Mucosa of rectum (tissue), 2 donors: ENCODE measurements at regions not wholly inside any gene's neighbourhood (a gene's known extent, or its start where the extent isn't known, plus 50 kb on each side); places are given as distances from the start of the nearest gene placed in this dataset.
A peak's percentile ranks its signal among the peaks of the same experiment; 100 is the strongest.
"Not testable (repeated sequence)": the region's sequence is repeated elsewhere in the genome, so short reads cannot be mapped to it uniquely, and the experiment has no call there.

Experiments
- H3K27ac ChIP-seq, 2 donors: one replicate each; pipeline ENCODE4 v1.7.0; 2013; ENCODE audit warnings: inconsistent platforms in 2 of 2, low read depth in 2 of 2, low read length in 2 of 2
- H3K27me3 ChIP-seq, 2 donors: one replicate each; pipeline ENCODE4 v1.7.0; 2013; ENCODE audit warnings: low read length in 2 of 2; ENCODE audit not compliant: control insufficient read depth in 2 of 2, insufficient read depth in 2 of 2
- H3K36me3 ChIP-seq, 2 donors: one replicate each; pipeline ENCODE4 v1.7.0; 2013; ENCODE audit warnings: low read length in 2 of 2; ENCODE audit not compliant: control insufficient read depth in 2 of 2, insufficient read depth in 2 of 2
- H3K4me1 ChIP-seq, 2 donors: one replicate each; pipeline ENCODE4 v1.7.0; 2013; ENCODE audit warnings: low read length in 2 of 2, mild to moderate bottlenecking in 1 of 2; ENCODE audit not compliant: control insufficient read depth in 2 of 2, insufficient read depth in 2 of 2
- H3K4me3 ChIP-seq, 2 donors: one replicate each; pipeline ENCODE4 v1.7.0; 2013; ENCODE audit warnings: low read length in 2 of 2
- H3K9ac ChIP-seq, 2 donors: one replicate each; pipeline ENCODE4 v1.7.0; 2013; ENCODE audit warnings: low read length in 2 of 2, low read depth in 1 of 2, mild to moderate bottlenecking in 1 of 2
- H3K9me3 ChIP-seq, 2 donors: one replicate each; pipeline ENCODE4 v1.7.0; 2013; ENCODE audit warnings: low read length in 2 of 2; ENCODE audit not compliant: control insufficient read depth in 2 of 2
- donor health status: healthy.
- donor health status: Normal muscosa, but diverticular disease.

DNA sequence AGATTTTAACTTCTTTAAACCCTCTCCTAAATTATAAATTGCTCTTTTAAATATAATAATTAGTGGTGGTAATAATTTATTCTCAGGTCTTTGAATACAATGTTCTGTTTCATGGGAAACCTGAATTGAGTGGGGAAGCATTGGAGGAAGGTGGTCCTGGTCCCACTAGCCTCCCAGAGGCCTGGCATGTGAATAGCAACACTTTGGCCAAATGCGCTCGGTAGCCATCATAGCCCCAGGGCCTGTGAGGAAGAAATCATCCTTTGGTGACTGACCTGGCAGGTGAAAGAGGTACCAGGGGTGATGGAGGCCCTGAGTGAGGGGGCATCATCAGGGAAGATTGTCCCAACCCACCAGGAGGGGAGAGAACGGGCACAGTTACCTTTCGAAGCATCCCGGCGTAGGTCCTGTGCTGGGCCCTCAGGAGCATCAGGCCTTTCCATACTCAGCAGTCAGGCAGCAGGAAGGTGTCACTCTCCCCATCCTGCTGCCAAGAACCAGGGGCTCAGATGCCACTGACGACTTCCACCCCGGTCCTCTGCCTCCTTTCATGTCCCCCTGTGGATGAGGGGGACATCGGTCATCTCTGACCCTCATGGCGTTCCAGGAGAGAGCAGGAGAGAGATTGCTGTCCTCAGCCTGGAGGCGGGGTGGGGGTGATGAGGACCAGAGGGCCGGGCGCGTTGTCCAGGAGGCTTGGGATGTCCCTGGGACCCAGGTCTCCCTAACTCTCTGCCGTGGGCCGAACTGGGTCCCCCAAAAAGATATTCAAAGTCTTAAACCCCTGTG is 78.6 kb upstream of the HPCAL1 start:
- Histone ChIP-seq H3K4me3 (no peak overlapping the region), H3K9ac (no peak overlapping the region), H3K4me1 (peaks cover 7 to 20% of the 10 kb centered on the region in 2 donors), H3K9me3 (no peaks in the 10 kb centered on the region), H3K27ac (no peak overlapping the region), H3K27me3 (no peaks in the 10 kb centered on the region), H3K36me3 (no peaks in the 10 kb centered on the region)

GRCh38 chr2:10224734-10225133 is 78.0 kb upstream of the HPCAL1 start:
- Histone ChIP-seq H3K4me3 (no peak overlapping the region), H3K36me3 (no peaks in the 10 kb centered on the region), H3K9ac (no peak overlapping the region), H3K4me1 (peaks cover 7 to 25% of the 10 kb centered on the region in 2 donors), H3K9me3 (no peaks in the 10 kb centered on the region), H3K27ac (no peak overlapping the region), H3K27me3 (no peaks in the 10 kb centered on the region)

DNA sequence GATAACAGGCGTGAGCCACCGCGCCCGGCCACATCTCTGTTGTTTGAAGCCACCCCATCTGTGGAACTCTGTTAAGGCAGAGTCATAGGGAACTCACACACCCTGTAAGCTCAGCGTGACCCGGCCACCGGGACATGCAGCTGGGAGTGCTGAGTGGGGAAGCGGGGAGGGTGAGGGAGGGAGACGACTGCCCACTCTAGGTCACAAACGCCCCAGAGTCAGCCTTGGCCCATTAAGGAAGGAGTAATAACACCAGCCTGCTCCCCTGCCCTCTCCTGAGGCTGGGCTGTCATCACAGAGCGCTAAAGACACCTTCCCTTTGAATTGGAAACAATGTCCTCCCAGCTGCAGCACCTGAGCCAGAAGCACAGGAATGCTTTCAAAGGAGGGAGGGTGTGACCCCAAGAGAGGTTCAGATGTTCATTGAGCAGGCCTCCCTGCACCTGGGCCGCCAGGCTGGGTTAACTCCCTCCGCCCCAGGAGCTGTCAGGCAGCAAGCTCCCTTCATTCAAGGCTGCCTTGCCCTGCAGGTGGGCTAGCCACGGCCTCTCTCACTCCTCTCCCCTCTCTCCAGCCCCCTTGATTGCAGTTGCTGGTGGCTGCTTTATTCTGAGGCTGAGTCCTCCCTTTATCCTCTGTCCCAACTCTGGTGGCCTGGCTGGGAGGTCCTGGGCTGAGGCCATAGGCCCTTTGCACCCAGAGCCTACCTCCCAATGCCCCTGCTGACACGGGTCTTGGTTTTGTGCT is 77.2 kb upstream of the HPCAL1 start:
- Histone ChIP-seq H3K4me3 (no peak overlapping the region), H3K4me1 (peaks cover 7 to 25% of the 10 kb centered on the region in 2 donors), H3K36me3 (no peaks in the 10 kb centered on the region), H3K27ac (peak overlapping the region in 1 of 2 donors; percentile 7), H3K27me3 (no peaks in the 10 kb centered on the region), H3K9me3 (no peaks in the 10 kb centered on the region), H3K9ac (no peak overlapping the region)

DNA sequence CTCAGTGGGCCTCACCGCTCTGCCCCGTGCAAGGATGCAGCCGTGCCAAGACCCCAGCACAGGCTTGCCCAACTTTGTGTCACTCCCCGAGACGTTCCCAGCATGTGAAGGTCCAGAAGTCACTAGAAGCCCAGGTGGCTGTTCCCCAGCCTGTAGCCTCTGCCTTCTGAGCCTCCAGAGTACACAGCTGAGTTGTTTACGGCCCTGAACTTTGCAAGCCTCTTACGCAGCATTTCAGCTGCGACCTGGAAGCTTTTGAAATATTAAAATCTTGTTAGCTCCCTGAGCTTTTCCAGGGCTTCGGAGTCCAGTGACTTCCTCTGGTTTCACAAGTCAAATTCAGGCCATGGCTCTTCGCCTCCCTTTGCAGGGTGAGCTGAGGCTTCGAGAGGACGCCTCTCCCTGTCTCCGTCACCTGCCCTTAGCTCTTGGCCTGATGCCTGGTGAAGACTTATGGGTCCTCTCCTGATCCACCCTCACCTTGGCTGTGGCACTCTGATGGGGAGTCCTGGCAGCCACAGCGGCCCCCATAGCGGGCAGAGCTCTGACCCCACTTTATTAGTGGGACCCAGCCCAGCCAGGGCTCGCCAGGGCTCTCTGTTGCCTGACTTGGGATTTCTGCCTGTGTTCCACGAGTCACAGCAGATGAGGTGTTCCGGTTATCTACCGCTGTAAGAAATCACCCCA is 76.5 kb upstream of the HPCAL1 start:
- no peak overlapping the region for H3K4me3 ChIP-seq
- H3K27ac ChIP-seq, result peak overlapping the region in 1 of 2 donors; percentile 16
- no peaks in the 10 kb centered on the region for H3K9me3 ChIP-seq
- no peaks in the 10 kb centered on the region for H3K36me3 ChIP-seq
- H3K9ac ChIP-seq, result no peak overlapping the region
- H3K27me3 ChIP-seq, result no peaks in the 10 kb centered on the region
- peaks cover 7 to 25% of the 10 kb centered on the region in 2 donors for H3K4me1 ChIP-seq

DNA sequence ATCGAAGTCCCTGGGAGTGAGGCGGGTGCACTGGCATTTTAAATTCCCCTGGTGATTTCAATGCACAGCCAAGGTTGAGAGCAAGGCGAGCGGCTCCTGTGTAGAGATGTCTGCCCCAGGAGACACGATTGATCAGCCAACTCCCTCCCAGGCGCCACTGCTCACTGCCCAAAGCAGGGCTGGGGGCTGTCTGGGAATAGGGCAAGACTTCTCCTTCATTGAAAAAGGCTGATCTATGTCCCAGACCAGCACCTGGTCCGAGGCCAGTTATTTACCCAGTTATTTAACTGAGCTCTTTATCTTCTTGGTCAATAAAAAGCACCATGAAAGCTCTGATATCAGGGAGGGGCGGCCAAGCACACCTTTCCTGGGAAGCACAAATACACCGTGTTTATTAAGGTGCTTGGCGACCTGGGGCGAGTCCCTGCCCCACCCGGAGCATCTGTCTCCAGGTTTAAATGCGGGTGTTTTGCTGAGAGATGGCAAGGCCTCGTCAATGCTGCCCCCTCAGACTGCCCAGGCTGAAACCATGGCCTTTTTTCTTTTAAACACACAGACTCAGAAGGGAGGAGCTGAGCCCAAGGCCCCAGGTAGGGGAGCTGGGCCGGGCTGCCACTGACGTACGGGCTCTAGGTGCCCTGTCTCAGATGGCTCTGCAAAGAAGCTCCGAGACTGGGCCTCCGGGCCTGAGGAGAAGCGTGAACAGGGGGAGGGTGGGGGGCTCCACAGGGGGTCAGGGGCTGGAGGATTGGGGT is 73.9 kb upstream of the HPCAL1 start:
- no peak overlapping the region for H3K4me3 ChIP-seq
- H3K27ac ChIP-seq, result peak overlapping the region; percentile 67 to 70
- no peaks in the 10 kb centered on the region for H3K36me3 ChIP-seq
- H3K9me3 ChIP-seq, result no peaks in the 10 kb centered on the region
- H3K27me3 ChIP-seq, result no peaks in the 10 kb centered on the region
- no peak overlapping the region for H3K9ac ChIP-seq
- peaks cover 7 to 25% of the 10 kb centered on the region in 2 donors for H3K4me1 ChIP-seq

DNA sequence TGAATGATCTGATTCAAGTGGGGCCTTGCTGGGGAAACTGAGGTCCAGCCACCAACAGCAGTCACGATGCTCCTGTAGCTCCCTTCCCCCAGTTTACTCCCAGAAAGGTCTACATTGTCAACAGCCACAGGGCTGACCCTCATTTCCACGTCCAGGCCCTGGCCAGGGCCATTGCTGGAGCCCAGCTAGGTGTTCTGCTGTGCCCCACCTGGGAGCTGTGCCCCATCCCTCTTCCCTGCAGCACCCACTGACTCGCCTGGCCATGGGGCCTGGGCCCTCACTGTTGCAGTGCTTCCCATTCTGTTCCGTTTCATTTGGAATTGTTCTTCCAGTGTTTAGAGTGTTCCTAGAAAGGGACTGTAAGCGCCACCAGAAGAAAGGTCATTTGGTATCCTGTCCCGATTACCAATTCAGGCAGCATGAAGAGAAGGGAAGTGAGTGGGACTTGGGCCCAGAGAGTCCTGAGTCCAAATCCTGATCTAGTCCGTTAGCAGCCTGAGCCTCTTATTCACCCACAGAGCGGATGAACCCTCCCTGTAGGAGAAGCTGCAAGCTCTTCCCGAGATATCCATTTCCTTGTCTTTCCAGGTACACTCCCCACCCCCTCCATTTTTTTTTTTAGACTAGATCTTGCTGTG is 73.1 kb upstream of the HPCAL1 start:
- H3K36me3 ChIP-seq, result no peaks in the 10 kb centered on the region
- H3K27ac ChIP-seq, result peak overlapping the region; percentile 60 to 67
- no peak overlapping the region for H3K4me3 ChIP-seq

GRCh38 chr2:10230499-10230898 is 72.2 kb upstream of the HPCAL1 start:
- Histone ChIP-seq H3K27me3 (no peaks in the 10 kb centered on the region), H3K4me3 (no peak overlapping the region), H3K36me3 (no peaks in the 10 kb centered on the region), H3K9ac (no peak overlapping the region), H3K4me1 (peaks cover 12 to 22% of the 10 kb centered on the region in 2 donors), H3K27ac (no peak overlapping the region), H3K9me3 (no peaks in the 10 kb centered on the region)

More for the DNA sequence above, 73.1 kb upstream of the HPCAL1 start:
- no peaks in the 10 kb centered on the region for H3K27me3 ChIP-seq
- H3K9ac ChIP-seq, result no peak overlapping the region
- H3K4me1 ChIP-seq, result peaks cover 7 to 25% of the 10 kb centered on the region in 2 donors
- H3K9me3 ChIP-seq, result no peaks in the 10 kb centered on the region

DNA sequence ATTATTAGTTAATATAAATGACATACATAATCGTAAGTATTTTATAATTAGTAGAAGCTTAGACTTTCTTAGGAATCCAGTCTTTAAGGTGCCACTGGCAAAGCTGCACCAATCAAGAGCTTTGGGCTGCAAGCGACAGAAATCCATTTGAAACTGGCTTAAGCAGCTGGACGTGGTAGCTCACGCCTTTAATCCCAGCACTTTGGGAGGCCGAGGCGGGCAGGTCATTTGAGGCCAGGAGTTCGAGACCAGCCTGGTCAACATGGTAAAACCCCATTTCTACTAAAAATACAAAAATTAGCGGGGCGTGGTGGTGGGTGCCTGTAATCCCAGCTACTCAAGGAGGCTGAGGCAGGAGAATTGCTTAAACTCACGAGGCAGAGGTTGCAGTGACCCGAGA is 71.8 kb upstream of the HPCAL1 start:
- not testable (repeated sequence) for H3K9me3 ChIP-seq, H3K36me3 ChIP-seq, H3K27me3 ChIP-seq, H3K4me3 ChIP-seq, H3K9ac ChIP-seq, H3K27ac ChIP-seq
- peaks cover 12 to 22% of the 10 kb centered on the region in 2 donors for H3K4me1 ChIP-seq

DNA sequence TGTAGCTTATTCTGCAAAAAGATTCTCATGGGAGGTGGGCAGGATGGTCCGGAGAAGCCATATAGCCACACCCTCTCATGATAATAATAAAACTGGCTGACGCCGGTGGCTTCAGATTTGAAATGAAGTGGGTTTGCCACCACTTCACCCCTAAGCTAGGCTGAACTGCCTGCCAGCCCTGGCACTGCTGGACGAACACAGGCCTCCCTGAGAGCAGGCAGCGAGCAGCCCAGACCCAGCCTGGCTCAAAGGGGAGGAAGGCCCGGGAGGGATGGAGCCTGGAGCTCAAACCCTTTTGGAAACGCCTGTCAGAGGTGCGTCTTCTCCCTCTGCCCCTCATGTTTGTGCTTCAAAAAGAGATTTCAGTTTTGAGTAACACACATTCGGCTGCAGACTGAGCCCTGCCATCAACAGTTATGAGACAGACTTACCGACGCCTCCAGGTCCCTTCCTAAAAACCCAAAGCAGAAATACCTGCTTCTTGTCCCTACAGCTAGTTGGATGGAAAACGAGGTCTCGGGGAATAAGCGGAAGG is 71.1 kb upstream of the HPCAL1 start:
- Histone ChIP-seq H3K27me3 (no peaks in the 10 kb centered on the region), H3K27ac (no peak overlapping the region), H3K9ac (no peak overlapping the region), H3K36me3 (no peaks in the 10 kb centered on the region), H3K4me3 (no peak overlapping the region), H3K9me3 (no peaks in the 10 kb centered on the region), H3K4me1 (peaks cover 12 to 16% of the 10 kb centered on the region in 2 donors)
